ENCODE measurements at regions not wholly inside any gene's neighbourhood (a gene's known extent, or its start where the extent isn't known, plus 50 kb on each side); places are given as distances from the start of the nearest gene placed in this dataset.
"Not testable (repeated sequence)": the region's sequence is repeated elsewhere in the genome, so short reads cannot be mapped to it uniquely, and the experiment has no call there.

DNA sequence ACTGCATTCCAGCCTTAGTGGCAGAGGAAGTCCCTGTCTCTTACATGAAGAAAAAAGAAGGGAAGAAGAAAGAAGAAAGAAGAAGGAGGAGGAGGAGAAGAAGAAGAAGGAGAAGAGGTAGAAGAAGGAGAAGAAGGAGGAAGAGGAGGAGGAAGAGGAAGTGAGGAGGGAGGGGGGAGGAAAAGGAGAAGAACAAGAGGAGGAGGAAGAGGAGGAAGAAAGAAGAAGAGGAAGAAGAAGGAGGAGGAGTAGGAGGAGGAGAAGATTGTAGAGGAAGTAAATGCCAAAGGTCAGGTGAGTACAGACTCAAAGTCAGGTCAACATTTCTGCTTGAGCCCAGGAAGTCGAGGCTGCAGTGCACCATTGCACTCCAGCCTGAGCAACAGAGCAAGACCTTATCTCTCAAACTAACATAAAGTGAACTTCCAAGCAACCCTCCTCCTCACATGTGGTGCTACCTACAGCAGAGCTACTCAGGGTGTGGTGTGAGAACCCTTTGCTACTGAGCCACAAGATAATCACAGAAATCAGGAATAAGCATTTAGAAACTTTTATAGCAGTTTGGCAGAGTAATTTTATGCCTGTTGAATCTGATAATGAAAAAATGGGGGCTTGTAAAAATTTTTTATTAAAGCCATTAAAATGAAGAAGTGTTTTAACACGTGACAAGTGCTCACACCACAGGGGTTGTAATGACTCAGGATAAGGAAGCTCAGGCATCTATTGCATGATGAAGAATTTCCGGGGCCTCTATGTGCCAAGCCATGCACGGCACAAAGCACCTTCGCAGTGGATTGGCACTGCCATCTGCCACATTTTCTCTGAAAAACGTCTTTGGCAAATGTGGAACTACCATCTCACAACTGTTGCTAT is 224.9 kb upstream of the AUTS2 start:
- TF ChIP-seq CTCF (conservative IDR thresholded peaks at IDR 0.05), result no peak

DNA sequence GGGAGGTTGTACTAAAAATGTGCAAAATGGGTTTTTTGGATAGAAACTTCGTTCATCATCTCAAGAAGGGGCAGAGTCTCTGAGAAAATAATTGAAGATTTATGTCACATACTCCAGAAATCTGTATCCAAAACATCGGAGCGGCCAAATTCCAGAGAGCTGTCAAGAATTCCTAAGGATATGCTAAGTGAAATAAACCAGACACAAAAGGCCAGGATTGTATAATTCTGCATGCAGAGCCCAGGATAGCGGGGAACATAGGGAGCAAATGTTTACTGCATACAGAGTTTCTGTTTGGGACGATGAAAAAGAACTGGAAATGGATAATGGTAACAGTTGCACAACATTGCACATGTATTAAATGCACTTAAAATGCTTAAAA is 224.2 kb upstream of the AUTS2 start:
- no peak for TF ChIP-seq CTCF (conservative IDR thresholded peaks at IDR 0.05)

More for the DNA sequence above, 224.9 kb upstream of the AUTS2 start:
- H3K27ac ChIP-seq, result no peak overlapping the region

DNA sequence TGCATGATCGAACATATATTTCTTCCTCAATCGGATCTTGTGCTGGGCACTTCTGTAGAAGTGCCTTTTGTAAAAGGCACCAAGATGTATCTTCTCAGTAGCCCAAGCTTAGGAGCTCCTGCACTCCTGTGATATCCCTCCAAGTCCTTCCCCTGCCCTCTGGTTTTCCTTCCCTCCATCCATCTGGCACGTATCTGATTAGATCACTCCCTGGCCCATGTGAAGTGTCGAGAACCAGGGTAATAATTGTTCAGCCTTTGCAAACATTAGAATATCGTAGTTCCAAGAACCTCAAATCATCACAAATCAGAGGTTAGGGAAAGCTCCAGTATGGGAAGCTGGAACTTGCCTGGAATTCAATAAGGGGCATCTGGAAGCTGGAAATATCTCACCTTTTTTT is 221.1 kb upstream of the AUTS2 start:
- H3K27ac ChIP-seq, result no peak overlapping the region
- no peak for TF ChIP-seq CTCF (conservative IDR thresholded peaks at IDR 0.05)

More for the DNA sequence above, 224.2 kb upstream of the AUTS2 start:
- no peak overlapping the region for H3K27ac ChIP-seq

DNA sequence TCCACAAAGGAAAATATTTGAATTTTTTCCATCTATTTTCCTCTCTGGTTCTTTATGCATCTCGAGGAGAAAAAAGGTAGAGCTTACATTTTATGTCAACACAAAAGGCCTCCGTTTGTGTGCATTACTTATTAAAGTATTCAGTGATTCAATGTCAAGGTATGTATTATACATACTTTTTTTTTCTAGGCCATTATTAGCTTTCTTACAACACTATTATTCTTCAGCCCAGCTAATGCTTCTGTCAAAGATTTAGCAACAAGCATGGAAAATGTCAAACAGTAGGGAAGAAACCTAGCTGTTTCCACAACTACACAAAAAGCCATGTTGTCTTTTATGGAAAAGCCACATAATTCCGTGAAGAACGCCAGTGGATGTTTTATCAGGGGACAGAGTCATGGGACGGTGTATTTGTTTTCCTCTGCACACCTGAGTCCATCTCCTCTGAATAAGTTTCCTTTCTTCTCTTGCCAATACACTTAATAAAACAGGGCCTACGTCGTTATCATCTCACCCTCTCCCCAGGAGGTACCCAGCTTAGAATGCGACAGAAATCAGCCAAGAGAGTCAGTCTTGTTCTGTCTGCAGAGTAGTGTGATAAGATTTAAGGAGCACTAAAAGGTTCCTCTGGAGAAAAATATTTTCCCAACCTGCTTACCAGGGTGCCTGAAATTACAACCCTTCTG is 209.7 kb upstream of the AUTS2 start:
- no peak for TF ChIP-seq CTCF (conservative IDR thresholded peaks at IDR 0.05)
- peak overlapping the region; percentile 36; the same call in 1 of the 2 replicates for H3K27ac ChIP-seq

DNA sequence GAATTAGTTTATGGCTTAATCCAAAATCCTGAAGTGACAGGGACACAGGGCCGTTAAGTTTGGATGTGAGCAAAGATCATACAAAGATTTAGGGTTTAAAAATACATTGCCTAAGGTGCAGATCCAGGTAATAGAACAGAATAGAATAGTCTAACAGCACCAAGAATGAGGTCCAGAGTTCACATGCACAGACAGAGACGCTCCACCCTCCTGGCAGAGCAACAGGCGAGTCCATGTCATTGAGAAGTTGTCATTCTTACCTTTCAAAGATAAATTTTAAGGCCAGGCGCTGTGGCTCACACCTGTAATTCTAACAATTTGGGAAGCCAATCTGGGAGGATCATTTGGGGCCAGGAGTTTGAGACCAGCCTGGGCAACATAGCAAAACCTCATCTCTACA is 209.1 kb upstream of the AUTS2 start:
- peak overlapping the region; percentile 36; the same call in 1 of the 2 replicates for H3K27ac ChIP-seq
- no peak for TF ChIP-seq CTCF (conservative IDR thresholded peaks at IDR 0.05)

GRCh38 chr7:69393912-69394311 is 204.4 kb upstream of the AUTS2 start:
- not testable (repeated sequence) for H3K27ac ChIP-seq

- TF ChIP-seq CTCF (conservative IDR thresholded peaks at IDR 0.05), result no peak
- no peak overlapping the region for H3K27ac ChIP-seq
Measured at GRCh38 chr7:69395061-69395714, 203.1 kb upstream of the AUTS2 start.

Data from VCaP (cell line).